ENCODE measurements at regions not wholly inside any gene's neighbourhood (a gene's known extent, or its start where the extent isn't known, plus 50 kb on each side); places are given as distances from the start of the nearest gene placed in this dataset.

DNA sequence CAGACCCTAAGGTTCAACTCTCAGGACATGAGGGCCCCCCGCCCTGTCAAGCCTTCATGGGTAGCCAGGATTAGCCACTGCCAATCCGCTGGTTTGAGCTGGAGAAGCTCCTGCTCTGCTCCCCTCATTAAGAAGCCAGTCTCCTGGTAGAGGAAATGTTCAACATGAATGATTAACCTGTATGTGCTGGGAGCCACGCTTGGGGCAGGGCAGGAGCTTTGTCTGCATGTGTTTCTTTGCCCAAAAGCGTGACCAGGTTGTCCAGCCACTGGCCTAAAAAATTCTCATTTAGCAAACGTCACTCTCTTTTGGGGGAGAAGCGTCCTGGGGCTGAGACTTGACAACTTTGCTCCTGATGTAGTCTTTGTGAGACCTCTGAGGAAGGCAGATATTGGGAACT is 96.5 kb downstream of the RRAGC start:
- no peak overlapping the region for H3K4me3 ChIP-seq

DNA sequence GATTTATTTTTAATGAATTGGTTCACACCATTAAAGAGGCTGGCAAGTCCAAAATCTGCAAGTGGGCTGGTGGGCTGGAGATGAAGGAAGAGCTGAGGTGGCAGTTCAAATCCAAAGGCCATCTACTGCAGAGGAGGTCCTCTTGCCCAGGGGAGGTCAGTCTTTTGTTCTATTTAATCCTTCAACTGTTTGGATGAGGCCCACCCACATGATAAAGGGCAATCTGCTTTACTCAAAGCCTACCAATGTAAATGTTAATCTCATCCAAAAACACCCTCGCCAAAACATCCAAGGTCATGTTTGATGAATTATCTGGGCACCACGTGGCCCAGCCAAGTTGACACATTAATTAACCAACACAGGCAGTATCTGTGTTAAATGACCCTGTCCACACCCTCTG is 99.0 kb downstream of the RRAGC start:
- no peak overlapping the region for H3K4me3 ChIP-seq
- H3K27ac ChIP-seq = no peak overlapping the region

More for the DNA sequence above, 96.5 kb downstream of the RRAGC start:
- no peak overlapping the region for H3K27ac ChIP-seq

DNA sequence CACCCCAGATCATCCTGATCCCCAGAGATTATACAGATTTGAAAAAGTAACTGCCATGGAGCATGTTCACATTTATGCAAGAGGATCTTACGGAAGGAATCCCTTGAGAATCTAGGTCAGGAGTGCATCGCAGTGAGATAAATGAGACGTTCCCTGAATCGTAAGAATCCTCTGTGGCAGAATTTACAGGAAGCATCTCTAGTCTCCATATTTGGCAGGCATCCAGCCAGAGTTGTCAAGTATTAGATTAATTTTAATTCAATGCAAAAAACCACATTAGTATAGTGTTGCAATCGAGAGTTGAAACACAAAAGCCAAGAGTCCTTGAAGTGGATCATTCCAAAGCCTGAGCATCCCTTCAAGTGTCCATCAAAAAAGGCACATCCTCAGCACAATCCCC is 100.8 kb downstream of the RRAGC start:
- H3K4me3 ChIP-seq = no peak overlapping the region
- no peak overlapping the region for H3K27ac ChIP-seq

DNA sequence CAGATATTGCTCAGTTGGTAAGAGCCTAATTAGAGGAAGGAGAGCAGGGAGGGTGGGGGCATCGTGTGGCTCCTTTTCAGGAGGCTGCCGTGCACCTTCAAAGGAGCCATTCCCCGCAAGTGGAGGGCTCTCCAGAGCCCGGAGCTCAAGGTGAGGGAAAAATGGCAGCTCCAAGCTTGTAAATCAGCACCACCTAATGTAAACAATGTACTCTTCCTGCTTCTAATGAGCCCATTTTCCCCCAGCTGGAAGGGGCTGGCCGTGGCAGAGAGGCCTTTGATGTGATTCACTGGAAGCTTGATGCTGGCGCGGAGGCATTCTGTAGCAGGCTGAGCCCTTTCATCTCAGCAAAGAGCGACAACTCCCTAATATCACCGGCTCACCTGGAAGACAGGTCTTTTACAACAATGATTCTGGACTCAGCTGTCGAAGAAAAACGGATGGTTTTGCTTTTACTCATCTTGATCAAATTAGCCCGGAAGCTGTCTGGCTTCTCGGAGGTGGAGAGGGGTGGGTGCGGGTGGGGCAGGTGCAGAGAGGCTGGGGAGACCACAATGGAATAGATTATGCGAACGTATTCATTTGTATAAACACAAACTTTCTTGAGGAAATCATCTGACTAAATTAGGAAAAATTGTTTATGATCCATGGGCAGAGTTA is 112.5 kb downstream of the RRAGC start:
- Histone ChIP-seq H3K4me3 (no peak overlapping the region), H3K27ac (no peak overlapping the region)

DNA sequence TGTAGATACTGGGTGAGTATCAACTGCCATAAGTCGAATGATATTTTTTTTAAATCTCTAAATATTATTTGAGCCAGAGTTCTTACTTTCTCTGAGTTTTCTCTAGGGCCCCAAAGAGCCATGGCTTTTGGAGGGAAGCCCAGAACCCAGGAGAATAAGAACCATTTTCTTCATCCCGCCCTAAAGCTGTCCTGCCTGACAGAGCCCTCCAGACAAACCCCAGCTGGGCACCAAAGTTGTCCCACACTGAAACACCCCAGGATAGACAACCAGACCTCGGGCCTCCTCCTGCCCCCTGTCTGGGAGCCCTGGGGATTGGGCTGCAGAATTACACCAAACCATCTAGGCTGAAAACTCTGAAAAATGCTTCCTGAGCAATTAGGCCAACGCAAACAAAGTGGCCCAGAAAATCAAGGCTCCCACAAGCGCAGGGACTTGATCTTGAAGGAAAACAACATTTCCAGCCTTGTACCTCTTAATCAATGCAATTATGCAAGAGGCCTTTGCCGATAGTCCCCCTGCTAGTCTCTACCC is 113.1 kb downstream of the RRAGC start:
- no peak overlapping the region for H3K4me3 ChIP-seq

DNA sequence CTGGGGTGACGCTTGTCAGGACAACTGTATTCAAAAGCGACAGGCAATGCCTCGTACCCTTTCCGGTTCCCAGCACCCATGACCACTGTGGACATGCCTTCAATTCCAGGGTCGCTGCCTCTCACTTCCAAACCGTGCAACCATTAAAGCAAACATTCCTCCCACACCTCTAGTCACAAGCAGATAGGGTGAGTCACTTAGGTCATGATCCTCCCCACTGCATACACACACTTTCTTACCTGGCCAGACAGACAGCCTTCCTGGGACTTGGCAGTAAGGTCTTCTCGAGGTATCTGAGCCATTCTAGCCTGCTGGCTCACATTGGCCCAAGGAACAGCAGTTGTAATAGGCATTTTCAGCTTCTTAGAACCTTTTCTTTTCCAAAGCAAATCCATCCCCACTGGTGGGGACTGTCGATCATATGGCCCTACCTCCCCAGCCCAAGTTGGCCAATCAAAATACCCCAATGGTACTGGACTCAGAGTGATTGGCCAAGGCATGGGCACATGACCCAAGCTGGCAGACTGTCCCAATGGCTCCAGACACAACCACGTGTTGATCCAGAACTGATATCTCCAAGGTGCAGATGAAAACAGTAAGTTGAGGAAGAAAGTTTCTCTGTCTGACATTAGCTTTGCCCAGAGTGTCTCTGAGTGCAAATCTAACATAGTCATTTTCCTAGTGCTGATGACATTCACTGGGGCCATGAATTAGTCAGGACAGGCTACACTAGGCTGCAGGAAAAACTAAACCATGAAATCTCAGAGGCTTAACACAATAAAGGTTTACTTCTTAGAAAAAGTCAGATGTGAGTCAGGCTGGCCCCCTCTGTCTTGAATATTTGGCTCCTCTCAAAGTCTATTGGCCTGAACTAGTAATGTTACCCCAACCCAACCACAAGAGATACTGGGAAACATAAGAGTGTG is 113.8 kb downstream of the RRAGC start:
- H3K27ac ChIP-seq = no peak overlapping the region
- H3K4me3 ChIP-seq = no peak overlapping the region

More for the DNA sequence above, 113.1 kb downstream of the RRAGC start:
- H3K27ac ChIP-seq = no peak overlapping the region

DNA sequence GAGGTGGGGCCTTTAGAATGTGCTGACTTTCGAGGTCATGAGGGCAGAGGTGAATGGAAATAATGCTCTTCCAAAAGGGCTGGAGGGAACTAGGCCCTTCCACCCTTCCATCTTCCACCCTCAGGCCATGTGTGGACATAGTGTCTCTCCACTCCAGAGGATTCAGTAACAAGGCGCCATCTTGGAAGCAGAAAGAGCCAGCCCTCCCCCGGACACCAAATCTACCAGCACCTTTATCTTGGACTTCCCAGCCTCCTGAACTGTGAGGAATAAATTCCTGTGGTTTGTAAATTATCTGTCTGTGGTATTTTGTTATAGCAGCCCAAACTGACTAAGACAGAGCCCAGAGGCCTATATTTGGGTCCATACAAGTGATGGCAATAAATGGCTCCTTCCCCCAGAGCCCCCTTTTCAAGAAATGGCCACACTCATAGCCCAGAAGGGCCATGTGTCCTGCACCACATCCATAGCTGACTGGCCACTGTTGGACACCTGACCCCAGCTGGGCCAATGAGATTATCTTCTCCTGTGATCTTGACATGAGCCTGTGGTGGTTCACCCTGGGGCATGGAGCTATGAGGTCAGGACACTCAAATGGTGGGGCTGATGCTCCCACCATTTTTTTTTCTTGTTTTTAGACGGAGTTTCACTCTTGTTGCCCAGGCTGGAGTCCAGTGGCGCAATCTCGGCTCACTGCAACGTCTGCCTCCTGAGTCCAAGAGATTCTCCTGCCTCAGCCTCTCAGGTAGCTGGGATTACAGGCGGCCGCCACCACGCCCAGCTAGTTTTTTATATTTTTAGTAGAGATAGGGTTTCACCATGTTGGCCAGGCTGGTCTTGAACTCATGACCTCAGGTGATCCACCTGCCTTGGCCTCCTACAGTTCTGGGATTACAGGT is 114.9 kb downstream of the RRAGC start:
- Histone ChIP-seq H3K27ac (no peak overlapping the region), H3K4me3 (no peak overlapping the region)

DNA sequence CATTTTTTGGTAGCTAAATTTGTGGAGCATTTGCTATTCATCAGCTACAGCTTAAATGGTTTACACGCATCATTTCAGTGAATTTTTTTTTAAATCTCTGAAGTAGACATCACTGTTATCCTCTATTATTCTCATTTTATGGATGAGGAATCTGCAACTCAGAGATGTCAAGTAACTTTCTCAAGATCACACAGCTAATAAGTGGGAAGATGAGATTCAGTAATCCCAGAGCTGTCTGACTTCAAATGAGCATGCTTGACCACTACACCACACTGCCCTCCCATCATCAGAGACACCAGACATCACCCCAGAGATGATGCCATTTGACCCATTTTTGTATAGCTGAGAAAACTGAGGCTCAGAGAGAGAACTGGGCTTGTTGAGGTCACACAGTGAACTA is 116.4 kb downstream of the RRAGC start:
- Histone ChIP-seq H3K27ac (no peak overlapping the region), H3K4me3 (no peak overlapping the region)

DNA sequence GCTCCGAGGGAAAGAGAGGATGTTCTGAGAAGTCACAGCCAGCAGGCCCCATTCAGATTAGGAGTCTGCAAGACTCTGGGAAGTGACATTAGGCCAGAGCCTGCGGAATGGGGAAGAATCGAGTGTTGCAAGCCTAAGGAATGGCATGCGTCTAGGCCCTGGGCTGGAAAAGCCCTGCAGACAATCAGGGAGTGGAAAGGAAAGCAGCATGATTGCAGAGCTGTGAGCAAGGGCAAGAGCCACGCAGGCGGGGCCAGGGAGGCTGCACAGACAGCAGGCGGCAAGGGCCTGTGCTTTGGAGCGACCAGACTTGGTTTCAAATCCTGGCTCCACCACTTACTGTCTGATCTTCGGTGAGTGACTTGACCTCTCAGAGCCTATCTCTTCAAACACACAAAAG is 118.2 kb downstream of the RRAGC start:
- H3K4me3 ChIP-seq = no peak overlapping the region
- H3K27ac ChIP-seq = no peak overlapping the region

DNA sequence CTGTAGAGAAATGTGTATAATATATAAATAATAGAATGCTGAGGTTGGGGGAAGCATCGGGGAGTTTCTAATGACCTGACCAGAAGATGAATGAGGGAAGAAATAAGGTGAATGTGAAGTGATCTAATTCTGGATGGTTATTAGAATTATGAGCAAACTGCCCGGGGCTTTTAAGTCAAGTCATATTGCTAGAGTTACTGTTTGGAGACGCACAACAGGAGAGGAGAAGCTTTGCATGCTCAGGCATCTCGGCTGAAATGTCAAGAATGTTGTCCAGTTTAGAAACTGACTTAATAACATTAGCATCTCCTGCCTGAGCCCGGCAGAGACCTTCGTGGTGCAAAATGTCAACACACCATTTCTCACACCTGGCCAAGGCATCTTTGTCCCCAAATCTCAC is 119.1 kb downstream of the RRAGC start:
- H3K27ac ChIP-seq = no peak overlapping the region
- no peak overlapping the region for H3K4me3 ChIP-seq

DNA sequence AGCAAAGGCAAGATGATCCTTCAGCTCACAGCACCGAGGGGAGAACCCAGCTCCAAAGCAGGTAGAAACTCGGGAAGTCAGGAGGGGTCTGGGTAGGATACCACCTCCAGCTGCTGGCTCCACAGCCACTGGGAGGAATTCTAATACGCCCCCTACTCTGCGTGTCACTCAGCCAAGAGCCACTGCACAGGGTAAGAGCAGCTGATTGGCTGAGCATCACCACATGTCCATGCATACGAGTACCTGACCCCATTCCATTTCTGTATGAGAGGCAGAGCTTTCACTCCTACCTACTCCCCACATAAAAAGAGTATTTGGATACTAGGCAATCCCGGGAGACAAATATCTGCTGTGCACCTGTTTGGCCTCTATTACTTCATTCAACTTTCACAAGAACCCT is 121.4 kb downstream of the RRAGC start:
- Histone ChIP-seq H3K27ac (no peak overlapping the region), H3K4me3 (no peak overlapping the region)

DNA sequence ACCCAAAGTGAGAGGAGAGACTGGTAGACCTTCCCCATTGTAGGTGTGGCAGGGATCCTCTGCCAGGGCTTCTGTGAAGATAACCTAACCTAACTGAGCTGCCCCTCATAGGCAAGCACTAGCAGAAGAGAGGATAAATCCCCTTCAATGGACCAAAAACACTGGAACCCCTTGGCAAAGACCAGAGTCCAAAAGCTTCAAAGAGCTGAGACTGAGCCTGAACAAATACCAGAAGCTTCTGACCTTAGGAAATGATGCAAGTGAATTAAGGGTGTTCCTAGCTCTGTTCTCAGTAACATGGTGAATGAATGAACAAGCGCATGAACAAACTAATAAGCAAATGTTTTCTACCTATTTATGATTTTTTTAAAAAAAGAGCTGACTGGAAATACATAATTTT is 123.2 kb downstream of the RRAGC start:
- Histone ChIP-seq H3K4me3 (no peak overlapping the region), H3K27ac (no peak overlapping the region)

DNA sequence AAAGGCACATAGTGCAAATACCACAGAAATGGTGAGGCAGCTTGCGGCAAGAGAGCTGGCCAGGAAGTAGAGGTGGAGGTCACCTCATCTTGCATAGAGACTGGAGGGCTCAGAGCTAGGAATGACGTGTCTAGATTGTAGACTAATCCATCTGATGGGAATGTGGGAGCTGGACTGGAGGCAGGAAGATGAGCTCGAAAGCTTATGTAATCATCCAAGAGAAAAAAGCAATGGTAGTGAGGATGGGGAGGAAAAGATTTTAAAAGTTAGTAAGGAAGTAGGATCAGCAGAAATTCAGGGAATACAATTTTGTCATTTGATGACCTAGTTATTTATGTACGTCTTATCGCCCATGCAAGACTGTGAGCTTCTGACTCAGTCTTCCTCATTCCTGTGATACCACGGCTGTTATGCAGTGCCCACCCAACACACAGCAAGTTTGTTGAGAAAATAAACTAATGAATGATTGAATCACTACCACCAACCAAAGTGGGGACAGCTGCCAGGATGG is 123.9 kb downstream of the RRAGC start:
- no peak overlapping the region for H3K4me3 ChIP-seq
- H3K27ac ChIP-seq = peak overlapping the region in 1 of 21 experiments; percentile 14

DNA sequence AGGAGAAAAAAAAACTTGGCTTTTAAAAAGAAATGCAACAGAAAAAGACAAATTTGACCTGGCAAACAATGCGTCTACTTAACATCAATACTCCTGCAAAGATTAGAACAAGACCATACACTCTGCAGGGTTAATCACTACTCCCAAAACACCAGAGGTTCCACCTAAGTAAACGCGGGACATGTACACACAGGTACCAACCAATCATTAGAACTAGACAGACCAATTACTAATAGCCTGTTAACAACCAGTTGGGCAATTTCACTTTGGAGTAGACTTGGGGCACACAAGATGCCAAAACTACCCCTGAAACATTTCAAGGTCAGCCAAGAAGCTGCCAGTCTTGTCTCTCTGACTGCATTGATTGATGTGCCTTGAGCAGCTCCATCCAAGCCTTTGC is 125.8 kb downstream of the RRAGC start:
- H3K27ac ChIP-seq = no peak overlapping the region

DNA sequence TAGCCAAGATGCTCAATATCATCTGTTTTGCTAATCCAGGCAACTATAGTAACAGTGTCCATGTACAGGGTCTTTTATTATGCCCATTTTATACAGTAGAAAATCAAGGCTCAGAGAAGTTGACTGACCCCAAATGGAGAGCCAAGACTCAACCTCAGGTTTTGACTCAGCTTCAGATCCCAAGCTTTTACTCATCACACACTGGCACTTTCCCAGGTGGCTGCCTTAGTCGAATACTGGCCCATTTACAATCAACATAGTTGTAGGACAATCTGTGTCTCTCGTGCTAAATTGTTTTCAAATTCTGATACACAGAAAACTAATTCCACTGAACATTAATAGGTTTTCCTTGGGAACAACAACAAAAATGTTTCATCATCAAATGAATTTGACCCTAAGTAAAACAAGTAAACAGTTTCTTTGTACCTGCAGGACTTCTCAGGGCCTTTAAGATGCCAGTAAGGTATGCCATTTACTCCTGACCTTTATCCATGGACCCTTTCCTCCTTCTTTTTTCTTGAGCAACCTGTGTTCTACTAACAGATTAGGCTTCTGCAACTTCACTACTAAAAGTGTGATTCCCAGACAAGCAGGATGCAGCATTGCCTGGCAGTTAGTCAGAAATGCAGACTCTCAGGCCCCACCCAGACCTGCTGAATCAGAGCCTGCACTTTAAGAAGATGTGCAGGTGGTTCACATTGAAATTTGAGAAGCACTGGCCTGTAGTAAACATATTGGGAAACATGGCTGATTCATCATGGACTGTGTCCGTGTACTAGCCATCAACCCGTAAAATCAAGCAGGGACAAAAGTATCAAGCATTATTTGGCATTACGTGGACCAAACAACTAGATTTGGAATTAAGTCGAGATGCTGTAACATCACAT is 128.8 kb downstream of the RRAGC start:
- H3K4me3 ChIP-seq = no peak overlapping the region
- H3K27ac ChIP-seq = peak overlapping the region in 1 of 21 experiments; percentile 30

More for the DNA sequence above, 125.8 kb downstream of the RRAGC start:
- no peak overlapping the region for H3K4me3 ChIP-seq

DNA sequence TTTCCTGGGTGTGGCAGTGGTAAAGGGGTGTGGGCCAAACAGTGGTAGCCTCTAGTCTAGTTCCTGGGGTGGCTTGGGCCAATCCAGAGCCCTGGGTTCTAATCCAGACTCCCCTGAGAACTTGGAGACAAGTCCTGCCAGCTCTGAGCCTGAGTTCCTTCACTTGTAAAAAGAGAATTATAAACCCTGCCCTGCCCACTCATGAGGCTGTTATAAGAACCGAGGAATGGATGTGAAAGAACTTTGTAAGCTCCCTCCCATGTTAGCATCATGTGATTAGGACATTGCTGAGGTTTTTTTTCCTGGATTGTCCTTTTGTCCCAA is 131.0 kb downstream of the RRAGC start:
- peak overlapping the region in 1 of 21 experiments; percentile 22 for H3K27ac ChIP-seq
- H3K4me3 ChIP-seq = no peak overlapping the region

DNA sequence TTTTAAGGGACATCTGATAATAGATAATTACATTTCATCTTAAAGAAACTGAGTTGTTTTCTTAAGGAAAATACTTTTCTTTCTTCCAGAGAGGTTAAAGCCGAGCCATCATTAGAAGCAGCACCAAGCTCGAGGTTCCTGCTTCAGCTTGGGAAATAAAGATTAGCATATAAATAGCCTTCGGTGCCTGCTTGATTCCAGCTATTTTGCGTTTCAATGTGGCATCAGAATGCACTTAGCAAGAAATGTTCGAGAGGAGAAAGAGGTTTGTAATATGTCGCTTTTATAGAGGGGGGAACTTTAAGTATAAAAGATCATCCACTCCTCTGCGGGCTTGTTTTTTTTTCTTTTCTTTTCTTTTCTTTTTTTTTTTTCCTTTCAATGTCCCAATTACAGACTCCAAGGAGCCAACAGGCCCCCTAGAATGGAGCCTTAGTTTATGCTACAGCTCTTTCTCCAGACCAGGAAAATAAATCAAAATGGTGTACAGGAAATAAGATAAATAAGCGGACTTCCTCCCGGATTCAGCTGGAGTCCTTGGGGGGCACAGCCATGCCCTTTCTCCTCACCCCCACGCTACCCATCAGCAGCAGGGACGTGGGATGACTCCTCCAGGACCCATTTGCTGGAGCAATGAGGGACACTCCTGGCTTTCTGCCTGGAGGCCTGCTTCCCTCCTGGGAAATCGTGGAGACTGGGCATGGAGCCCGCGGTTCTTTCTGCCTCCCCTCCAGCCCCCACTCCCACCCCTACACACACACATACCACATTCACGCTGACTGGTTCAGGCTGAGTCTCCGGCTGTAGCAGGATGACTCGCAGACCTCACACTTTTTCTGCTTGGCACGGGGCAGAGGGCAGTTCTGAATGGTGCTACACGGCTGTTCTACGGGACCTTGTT is 131.6 kb downstream of the RRAGC start:
- H3K27ac ChIP-seq = peak overlapping the region in 2 of 21 experiments; percentile 22 to 42

More for the DNA sequence above, 131.6 kb downstream of the RRAGC start:
- H3K4me3 ChIP-seq = no peak overlapping the region
